ENCODE measurements at regions not wholly inside any gene's neighbourhood (a gene's known extent, or its start where the extent isn't known, plus 50 kb on each side); places are given as distances from the start of the nearest gene placed in this dataset.

DNA sequence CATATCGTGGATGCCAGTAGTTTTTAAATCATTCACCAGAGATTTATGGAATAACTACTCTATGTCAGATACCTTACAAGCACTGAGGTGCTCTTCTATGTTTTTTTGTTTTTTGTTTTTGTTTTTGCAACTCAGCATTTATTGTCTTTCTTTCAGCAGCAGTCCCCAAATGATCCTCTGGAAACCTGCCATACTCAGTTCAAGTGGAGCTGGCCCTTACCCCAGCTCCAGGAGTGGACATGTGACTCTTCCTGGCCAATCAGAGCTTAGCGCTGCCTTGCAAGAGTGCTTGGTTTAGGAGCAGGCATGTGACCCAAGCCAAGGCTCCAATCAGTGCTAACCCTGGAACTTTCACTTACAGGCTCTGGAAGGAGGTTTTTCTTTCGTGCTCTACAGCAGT lies 356.6 kb upstream of the ZMIZ1 start:
- DNase-seq (ENCODE audit: low spot score): no peak
- Histone ChIP-seq H3K36me3 (ENCODE audit: low read depth) (no peaks in the 10 kb centered on the region), H3K4me3 (ENCODE audit: severe bottlenecking) (no peak overlapping the region), H3K27ac (ENCODE audit: poor library complexity, severe bottlenecking) (no peak overlapping the region), H3K9me3 (ENCODE audit: severe bottlenecking) (no peaks in the 10 kb centered on the region), H3K27me3 (ENCODE audit: insufficient read depth, poor library complexity, severe bottlenecking) (no peaks in the 10 kb centered on the region), H3K4me1 (ENCODE audit: insufficient read depth, poor library complexity, severe bottlenecking) (no peaks in the 10 kb centered on the region)
- TF ChIP-seq, protein P1, sequence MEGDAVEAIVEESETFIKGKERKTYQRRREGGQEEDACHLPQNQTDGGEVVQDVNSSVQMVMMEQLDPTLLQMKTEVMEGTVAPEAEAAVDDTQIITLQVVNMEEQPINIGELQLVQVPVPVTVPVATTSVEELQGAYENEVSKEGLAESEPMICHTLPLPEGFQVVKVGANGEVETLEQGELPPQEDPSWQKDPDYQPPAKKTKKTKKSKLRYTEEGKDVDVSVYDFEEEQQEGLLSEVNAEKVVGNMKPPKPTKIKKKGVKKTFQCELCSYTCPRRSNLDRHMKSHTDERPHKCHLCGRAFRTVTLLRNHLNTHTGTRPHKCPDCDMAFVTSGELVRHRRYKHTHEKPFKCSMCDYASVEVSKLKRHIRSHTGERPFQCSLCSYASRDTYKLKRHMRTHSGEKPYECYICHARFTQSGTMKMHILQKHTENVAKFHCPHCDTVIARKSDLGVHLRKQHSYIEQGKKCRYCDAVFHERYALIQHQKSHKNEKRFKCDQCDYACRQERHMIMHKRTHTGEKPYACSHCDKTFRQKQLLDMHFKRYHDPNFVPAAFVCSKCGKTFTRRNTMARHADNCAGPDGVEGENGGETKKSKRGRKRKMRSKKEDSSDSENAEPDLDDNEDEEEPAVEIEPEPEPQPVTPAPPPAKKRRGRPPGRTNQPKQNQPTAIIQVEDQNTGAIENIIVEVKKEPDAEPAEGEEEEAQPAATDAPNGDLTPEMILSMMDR (IDR thresholded peaks at IDR 0.05; ENCODE audit: poor library complexity, severe bottlenecking): no peak
- ATAC-seq (ENCODE audit: low read depth): no peak

DNA sequence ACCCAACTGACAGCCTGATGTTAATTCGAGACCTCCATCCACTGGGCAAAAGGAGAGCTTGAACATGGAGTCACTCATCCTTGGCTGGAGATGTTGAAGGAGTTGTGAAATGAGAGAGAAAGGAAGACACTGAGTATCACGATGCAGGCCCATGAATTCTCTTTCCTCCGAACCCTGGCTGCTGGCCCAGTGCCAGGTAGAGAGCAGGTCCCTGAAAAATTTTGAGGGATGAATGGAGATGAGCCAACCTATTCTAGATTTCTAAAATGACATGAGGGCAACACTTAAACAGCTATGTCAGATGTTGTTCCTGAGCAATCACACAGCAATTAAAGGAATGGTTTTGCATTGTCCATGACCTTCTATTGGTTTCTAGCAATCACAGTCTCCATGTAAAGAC lies 355.1 kb upstream of the ZMIZ1 start:
- Histone ChIP-seq H3K9me3 (ENCODE audit: severe bottlenecking) (no peaks in the 10 kb centered on the region), H3K27me3 (ENCODE audit: insufficient read depth, poor library complexity, severe bottlenecking) (no peaks in the 10 kb centered on the region), H3K27ac (ENCODE audit: poor library complexity, severe bottlenecking) (no peak overlapping the region), H3K4me3 (ENCODE audit: severe bottlenecking) (no peak overlapping the region), H3K36me3 (ENCODE audit: low read depth) (no peaks in the 10 kb centered on the region), H3K4me1 (ENCODE audit: insufficient read depth, poor library complexity, severe bottlenecking) (no peaks in the 10 kb centered on the region)
- no peak for ATAC-seq (ENCODE audit: low read depth)
- TF ChIP-seq, protein P1 (IDR thresholded peaks at IDR 0.05; ENCODE audit: poor library complexity, severe bottlenecking): no peak
- no peak for DNase-seq (ENCODE audit: low spot score)

GRCh38 chr10:78714225-78714624 lies 354.5 kb upstream of the ZMIZ1 start:
- H3K4me1 ChIP-seq (ENCODE audit: insufficient read depth, poor library complexity, severe bottlenecking): no peaks in the 10 kb centered on the region
- no peaks in the 10 kb centered on the region for H3K9me3 ChIP-seq (ENCODE audit: severe bottlenecking)
- ATAC-seq (ENCODE audit: low read depth) (no peak), DNase-seq (ENCODE audit: low spot score) (no peak)
- TF ChIP-seq, protein P1 (IDR thresholded peaks at IDR 0.05; ENCODE audit: poor library complexity, severe bottlenecking): no peak
- no peaks in the 10 kb centered on the region for H3K27me3 ChIP-seq (ENCODE audit: insufficient read depth, poor library complexity, severe bottlenecking)
- no peaks in the 10 kb centered on the region for H3K36me3 ChIP-seq (ENCODE audit: low read depth)
- H3K27ac ChIP-seq (ENCODE audit: poor library complexity, severe bottlenecking): no peak overlapping the region
- no peak overlapping the region for H3K4me3 ChIP-seq (ENCODE audit: severe bottlenecking)

GRCh38 chr10:78715435-78715834 lies 353.3 kb upstream of the ZMIZ1 start:
- Histone ChIP-seq H3K4me3 (ENCODE audit: severe bottlenecking) (no peak overlapping the region), H3K27ac (ENCODE audit: poor library complexity, severe bottlenecking) (no peak overlapping the region), H3K36me3 (ENCODE audit: low read depth) (no peaks in the 10 kb centered on the region), H3K9me3 (ENCODE audit: severe bottlenecking) (no peaks in the 10 kb centered on the region), H3K27me3 (ENCODE audit: insufficient read depth, poor library complexity, severe bottlenecking) (no peaks in the 10 kb centered on the region), H3K4me1 (ENCODE audit: insufficient read depth, poor library complexity, severe bottlenecking) (no peaks in the 10 kb centered on the region)
- ATAC-seq (ENCODE audit: low read depth) (no peak), DNase-seq (ENCODE audit: low spot score) (no peak)
- TF ChIP-seq, protein P1 (IDR thresholded peaks at IDR 0.05; ENCODE audit: poor library complexity, severe bottlenecking): no peak

GRCh38 chr10:78716043-78716660 lies 352.6 kb upstream of the ZMIZ1 start:
- Histone ChIP-seq H3K27ac (ENCODE audit: poor library complexity, severe bottlenecking) (no peak overlapping the region), H3K27me3 (ENCODE audit: insufficient read depth, poor library complexity, severe bottlenecking) (no peaks in the 10 kb centered on the region), H3K4me3 (ENCODE audit: severe bottlenecking) (no peak overlapping the region), H3K9me3 (ENCODE audit: severe bottlenecking) (no peaks in the 10 kb centered on the region), H3K36me3 (ENCODE audit: low read depth) (no peaks in the 10 kb centered on the region), H3K4me1 (ENCODE audit: insufficient read depth, poor library complexity, severe bottlenecking) (no peaks in the 10 kb centered on the region)
- DNase-seq (ENCODE audit: low spot score) (no peak), ATAC-seq (ENCODE audit: low read depth) (no peak)
- TF ChIP-seq, protein P1 (IDR thresholded peaks at IDR 0.05; ENCODE audit: poor library complexity, severe bottlenecking): no peak
